Gastroesophageal sphincter (tissue), 3 donors: ENCODE measurements at regions not wholly inside any gene's neighbourhood (a gene's known extent, or its start where the extent isn't known, plus 50 kb on each side); places are given as distances from the start of the nearest gene placed in this dataset.

Experiments used
- EP300 ChIP-seq: sonication (generic); formaldehyde crosslinking; IDR thresholded peaks from one replicate; pipeline ENCODE4 v1.6.1; 2017; ENCODE audit warnings: antibody characterized with exemption, mild to moderate bottlenecking
- POLR2A ChIP-seq, 2 donors: fragments of 450-650 bp; IDR thresholded peaks; one replicate each; pipeline ENCODE4 v1.6.1; 2017; ENCODE audit warnings: antibody characterized with exemption in 2 of 2, mild to moderate bottlenecking in 2 of 2, moderate library complexity in 1 of 2
- POLR2AphosphoS5 ChIP-seq: sonication (generic); formaldehyde crosslinking; IDR thresholded peaks from one replicate; pipeline ENCODE4 v1.6.1; 2017; ENCODE audit warnings: antibody characterized with exemption
- TF ChIP-seq, protein P1 (sequence below), 4 experiments: fragments of 200-600 bp in 2 of 4; fragments of 450-650 bp in 2 of 4; sonication (generic) in 1 of 4; IDR thresholded peaks; one replicate each; pipeline ENCODE4 v1.5.1; 2017 to 2019; ENCODE audit warnings: antibody characterized with exemption in 4 of 4, mild to moderate bottlenecking in 2 of 4, moderate library complexity in 2 of 4

GRCh38 chr2:71783215-71783614 lies 329.9 kb downstream of the DYSF start:
- TF ChIP-seq EP300, result no peak
- TF ChIP-seq, protein P1, sequence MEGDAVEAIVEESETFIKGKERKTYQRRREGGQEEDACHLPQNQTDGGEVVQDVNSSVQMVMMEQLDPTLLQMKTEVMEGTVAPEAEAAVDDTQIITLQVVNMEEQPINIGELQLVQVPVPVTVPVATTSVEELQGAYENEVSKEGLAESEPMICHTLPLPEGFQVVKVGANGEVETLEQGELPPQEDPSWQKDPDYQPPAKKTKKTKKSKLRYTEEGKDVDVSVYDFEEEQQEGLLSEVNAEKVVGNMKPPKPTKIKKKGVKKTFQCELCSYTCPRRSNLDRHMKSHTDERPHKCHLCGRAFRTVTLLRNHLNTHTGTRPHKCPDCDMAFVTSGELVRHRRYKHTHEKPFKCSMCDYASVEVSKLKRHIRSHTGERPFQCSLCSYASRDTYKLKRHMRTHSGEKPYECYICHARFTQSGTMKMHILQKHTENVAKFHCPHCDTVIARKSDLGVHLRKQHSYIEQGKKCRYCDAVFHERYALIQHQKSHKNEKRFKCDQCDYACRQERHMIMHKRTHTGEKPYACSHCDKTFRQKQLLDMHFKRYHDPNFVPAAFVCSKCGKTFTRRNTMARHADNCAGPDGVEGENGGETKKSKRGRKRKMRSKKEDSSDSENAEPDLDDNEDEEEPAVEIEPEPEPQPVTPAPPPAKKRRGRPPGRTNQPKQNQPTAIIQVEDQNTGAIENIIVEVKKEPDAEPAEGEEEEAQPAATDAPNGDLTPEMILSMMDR (IDR thresholded peaks at IDR 0.05), result no peak
- no peak for TF ChIP-seq POLR2A (IDR thresholded peaks at IDR 0.05)
- TF ChIP-seq POLR2AphosphoS5, result no peak
